GM18508 (cell line): ENCODE measurements at regions not wholly inside any gene's neighbourhood (a gene's known extent, or its start where the extent isn't known, plus 50 kb on each side); places are given as distances from the start of the nearest gene placed in this dataset.

ENCODE experiments used
- ATAC-seq: cut with Tn5 transposase; IDR thresholded peaks from one replicate; pipeline ENCODE4 v1.9.1; 2021; ENCODE audit warnings: moderate number of reproducible peaks; ENCODE audit not compliant: insufficient read depth, unreplicated experiment

- ATAC-seq, result no peak
Observed at GRCh38 chr11:116510886-116511650, 261.7 kb downstream of the BUD13 start.

- no peak for ATAC-seq
Observed at GRCh38 chr11:116510166-116510565, 262.6 kb downstream of the BUD13 start.

- no peak for ATAC-seq
Observed at GRCh38 chr11:116509551-116509950, 263.2 kb downstream of the BUD13 start.

- ATAC-seq, result no peak
Observed at GRCh38 chr11:116507849-116508695, 264.7 kb downstream of the BUD13 start.

- no peak for ATAC-seq
Observed at GRCh38 chr11:116507016-116507415, 265.8 kb downstream of the BUD13 start.

- ATAC-seq, result no peak
Observed at GRCh38 chr11:116506263-116506825, 266.4 kb downstream of the BUD13 start.

GRCh38 chr11:116505298-116506262 lies 267.2 kb downstream of the BUD13 start:
- no peak for ATAC-seq

- no peak for ATAC-seq
Observed at GRCh38 chr11:116504541-116505297, 268.1 kb downstream of the BUD13 start.

GRCh38 chr11:116503216-116504160 lies 269.3 kb downstream of the BUD13 start:
- no peak for ATAC-seq

GRCh38 chr11:116502641-116503061 lies 270.1 kb downstream of the BUD13 start:
- ATAC-seq, result no peak

- no peak for ATAC-seq
Observed at GRCh38 chr11:116501728-116502127, 271.1 kb downstream of the BUD13 start.

- ATAC-seq, result no peak
Observed at GRCh38 chr11:116500947-116501602, 271.7 kb downstream of the BUD13 start.

- no peak for ATAC-seq
Observed at GRCh38 chr11:116500026-116500946, 272.5 kb downstream of the BUD13 start.

- no peak for ATAC-seq
Observed at GRCh38 chr11:116499396-116500003, 273.3 kb downstream of the BUD13 start.

- no peak for ATAC-seq
Observed at GRCh38 chr11:116498161-116498560, 274.6 kb downstream of the BUD13 start.

- no peak for ATAC-seq
Observed at GRCh38 chr11:116492600-116492999, 280.2 kb downstream of the BUD13 start.
